ENCODE measurements at regions not wholly inside any gene's neighbourhood (a gene's known extent, or its start where the extent isn't known, plus 50 kb on each side); places are given as distances from the start of the nearest gene placed in this dataset.

- no peak overlapping the region for H3K4me3 ChIP-seq (ENCODE audit: low read depth, low read length)
- no peaks in the 10 kb centered on the region for H3K36me3 ChIP-seq (ENCODE audit: control insufficient read depth, insufficient read depth, low read length)
- no peaks in the 10 kb centered on the region for H3K27me3 ChIP-seq (ENCODE audit: control insufficient read depth, insufficient read depth, low read length)
- DNase-seq (ENCODE audit: low read depth) (no peak), FAIRE-seq (no peak)
- TF ChIP-seq CTCF (IDR thresholded peaks at IDR 0.05; ENCODE audit: insufficient read depth, low read length, severe bottlenecking): no peak
These were observed 49.7 kb upstream of the CITED2 start for GRCh38 chr6:139423971-139424667.

All from bronchial epithelial cell (primary cell).